Lower leg skin (tissue), 4 donors: ENCODE measurements at regions not wholly inside any gene's neighbourhood (a gene's known extent, or its start where the extent isn't known, plus 50 kb on each side); places are given as distances from the start of the nearest gene placed in this dataset.
A peak's percentile ranks its signal among the peaks of the same experiment; 100 is the strongest.
"Not testable (repeated sequence)": the region's sequence is repeated elsewhere in the genome, so short reads cannot be mapped to it uniquely, and the experiment has no call there.

ENCODE experiments used
- DNase-seq, 2 donors: peaks; one replicate each; pipeline ENCODE4 v3.0.0-alpha.2; 2019; ENCODE audit warnings: low spot score in 2 of 2
- H3K4me3 ChIP-seq: fragments of 200-600 bp; sonication (generic); 2 replicates; pipeline ENCODE4 v1.5.1; 2017; ENCODE audit warnings: mild to moderate bottlenecking, low read depth; ENCODE audit not compliant: poor library complexity, severe bottlenecking
- POLR2A ChIP-seq, 2 donors: fragments of 450-650 bp; IDR thresholded peaks; one replicate each; pipeline ENCODE4 v1.6.1; 2016 to 2017; ENCODE audit warnings: antibody characterized with exemption in 2 of 2, mild to moderate bottlenecking in 1 of 2, moderate library complexity in 1 of 2
- WGBS, 2 donors: methylation state at CpG; one replicate each; pipeline ENCODE4 v1.1.5; 2018; 5-methylcytosine and 5-hydroxymethylcytosine counted together
- intact Hi-C: fragments of 100-400 bp; cut with DNase I; formaldehyde crosslinking; loops from one replicate; pipeline ENCODE4 v1.15.0; 2023; ENCODE audit warnings: low total_unique reads
- TF ChIP-seq, protein P1 (sequence below), 3 donors: fragments of 450-650 bp; IDR thresholded peaks; one replicate each; pipeline ENCODE4 v1.5.1; 2016; ENCODE audit warnings: antibody characterized with exemption in 3 of 3, mild to moderate bottlenecking in 3 of 3, moderate library complexity in 2 of 3

GRCh38 chr22:46030231-46030880 lies 53.4 kb upstream of the WNT7B start:
- intact Hi-C loops, result no loop called here
- H3K4me3 ChIP-seq, result no peak overlapping the region
- no peak for TF ChIP-seq POLR2A (IDR thresholded peaks at IDR 0.05)
- TF ChIP-seq, protein P1, sequence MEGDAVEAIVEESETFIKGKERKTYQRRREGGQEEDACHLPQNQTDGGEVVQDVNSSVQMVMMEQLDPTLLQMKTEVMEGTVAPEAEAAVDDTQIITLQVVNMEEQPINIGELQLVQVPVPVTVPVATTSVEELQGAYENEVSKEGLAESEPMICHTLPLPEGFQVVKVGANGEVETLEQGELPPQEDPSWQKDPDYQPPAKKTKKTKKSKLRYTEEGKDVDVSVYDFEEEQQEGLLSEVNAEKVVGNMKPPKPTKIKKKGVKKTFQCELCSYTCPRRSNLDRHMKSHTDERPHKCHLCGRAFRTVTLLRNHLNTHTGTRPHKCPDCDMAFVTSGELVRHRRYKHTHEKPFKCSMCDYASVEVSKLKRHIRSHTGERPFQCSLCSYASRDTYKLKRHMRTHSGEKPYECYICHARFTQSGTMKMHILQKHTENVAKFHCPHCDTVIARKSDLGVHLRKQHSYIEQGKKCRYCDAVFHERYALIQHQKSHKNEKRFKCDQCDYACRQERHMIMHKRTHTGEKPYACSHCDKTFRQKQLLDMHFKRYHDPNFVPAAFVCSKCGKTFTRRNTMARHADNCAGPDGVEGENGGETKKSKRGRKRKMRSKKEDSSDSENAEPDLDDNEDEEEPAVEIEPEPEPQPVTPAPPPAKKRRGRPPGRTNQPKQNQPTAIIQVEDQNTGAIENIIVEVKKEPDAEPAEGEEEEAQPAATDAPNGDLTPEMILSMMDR (IDR thresholded peaks at IDR 0.05), result no peak
- WGBS, 2 donors, result 80 to 96% methylated on average over 11 of the region's 11 CpGs
- DNase-seq, result no peak

GRCh38 chr22:46031066-46031465 lies 54.1 kb upstream of the WNT7B start:
- TF ChIP-seq, protein P1 (IDR thresholded peaks at IDR 0.05), result no peak
- no peak for TF ChIP-seq POLR2A (IDR thresholded peaks at IDR 0.05)
- 93 to 94% methylated on average over 12 to 13 of the region's 13 CpGs for WGBS, 2 donors
- intact Hi-C loops, result no loop called here
- no peak for DNase-seq
- H3K4me3 ChIP-seq, result no peak overlapping the region

DNA sequence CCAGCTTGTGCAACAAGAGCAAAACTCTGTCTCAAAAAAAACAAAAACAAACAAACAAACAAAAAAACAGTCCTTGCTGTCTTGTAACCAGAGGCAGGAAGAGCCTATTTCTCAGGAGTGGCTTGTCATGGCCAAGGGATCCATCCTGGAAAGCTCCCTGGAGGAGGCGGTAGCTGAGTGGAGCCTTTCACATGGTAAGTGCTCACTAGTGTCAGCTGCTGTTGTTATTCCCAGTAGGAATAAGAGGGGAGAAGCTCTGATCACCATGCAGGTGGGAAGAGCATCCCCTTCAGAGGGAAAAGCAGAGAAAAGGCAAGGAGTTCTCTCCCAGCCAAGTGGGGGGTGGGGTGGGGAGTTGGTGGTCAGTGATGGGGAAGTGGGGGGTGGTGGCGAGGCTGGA lies 54.6 kb upstream of the WNT7B start:
- H3K4me3 ChIP-seq, result no peak overlapping the region
- intact Hi-C loops, result no loop called here
- no peak for TF ChIP-seq POLR2A (IDR thresholded peaks at IDR 0.05)
- TF ChIP-seq, protein P1 (IDR thresholded peaks at IDR 0.05), result no peak
- 92 to 95% methylated on average over 2 of the region's 2 CpGs for WGBS, 2 donors
- no peak for DNase-seq

GRCh38 chr22:46031965-46032851 lies 55.2 kb upstream of the WNT7B start:
- WGBS, 2 donors, result 49 to 54% methylated on average over 13 of the region's 13 CpGs
- intact Hi-C loops, result no loop called here
- H3K4me3 ChIP-seq, result no peak overlapping the region
- TF ChIP-seq, protein P1 (IDR thresholded peaks at IDR 0.05), result no peak
- no peak for TF ChIP-seq POLR2A (IDR thresholded peaks at IDR 0.05)
- DNase-seq, result no peak

- DNase-seq, result no peak
- no peak overlapping the region for H3K4me3 ChIP-seq
- 77 to 81% methylated on average over 11 of the region's 11 CpGs for WGBS, 2 donors
- intact Hi-C loops, result no loop called here
- TF ChIP-seq, protein P1 (IDR thresholded peaks at IDR 0.05), result no peak
- TF ChIP-seq POLR2A (IDR thresholded peaks at IDR 0.05), result no peak
These were observed 56.6 kb upstream of the WNT7B start for GRCh38 chr22:46033256-46034200.

DNA sequence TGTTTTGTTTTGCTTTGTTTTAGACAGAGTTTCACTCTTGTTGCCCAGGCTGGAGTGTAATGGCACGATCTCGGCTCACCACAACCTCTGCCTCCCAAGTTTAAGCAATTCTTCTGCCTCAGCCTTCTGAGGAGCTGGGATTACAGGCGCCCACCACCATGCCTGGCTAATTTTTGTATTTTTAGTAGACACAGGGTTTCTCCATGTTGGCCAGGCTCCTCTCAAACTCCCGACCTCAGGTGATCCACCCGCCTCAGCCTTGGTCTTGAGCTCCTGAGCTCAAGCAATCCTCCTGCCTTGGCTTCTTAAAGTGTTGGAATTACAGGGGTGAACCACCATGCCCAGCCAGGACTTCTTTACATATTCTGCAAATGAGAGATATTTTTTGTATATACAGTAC lies 57.5 kb upstream of the WNT7B start:
- peak in 1 of 2 donors; percentile 83 for DNase-seq
- intact Hi-C loops, result not testable (repeated sequence)

More for the DNA sequence above, 57.5 kb upstream of the WNT7B start:
- 79 to 80% methylated on average over 5 of the region's 5 CpGs for WGBS, 2 donors
- not testable (repeated sequence) for H3K4me3 ChIP-seq
